GM21737 (cell line): ENCODE measurements at regions not wholly inside any gene's neighbourhood (a gene's known extent, or its start where the extent isn't known, plus 50 kb on each side); places are given as distances from the start of the nearest gene placed in this dataset.

Experiments
- ATAC-seq: cut with Tn5 transposase; IDR thresholded peaks from one replicate; pipeline ENCODE4 v1.9.1; 2021; ENCODE audit warnings: mild to moderate bottlenecking, moderate library complexity; ENCODE audit not compliant: unreplicated experiment

GRCh38 chr2:138175066-138175465 is 210.8 kb downstream of the HNMT start:
- ATAC-seq, result no peak

- no peak for ATAC-seq
These were observed 212.7 kb downstream of the HNMT start for GRCh38 chr2:138176862-138177439.

GRCh38 chr2:138177693-138178092 is 213.4 kb downstream of the HNMT start:
- ATAC-seq, result no peak

GRCh38 chr2:138180692-138181386 is 216.6 kb downstream of the HNMT start:
- ATAC-seq, result no peak

GRCh38 chr2:138182250-138182936 is 218.1 kb downstream of the HNMT start:
- no peak for ATAC-seq

GRCh38 chr2:138182937-138183312 is 218.7 kb downstream of the HNMT start:
- no peak for ATAC-seq

GRCh38 chr2:138183705-138184104 is 219.4 kb downstream of the HNMT start:
- ATAC-seq, result no peak

GRCh38 chr2:138184428-138184827 is 220.2 kb downstream of the HNMT start:
- ATAC-seq, result no peak

- no peak for ATAC-seq
These were observed 221.6 kb downstream of the HNMT start for GRCh38 chr2:138185827-138186226.

- ATAC-seq, result no peak
These were observed 222.9 kb downstream of the HNMT start for GRCh38 chr2:138187221-138187620.

- no peak for ATAC-seq
These were observed 226.7 kb downstream of the HNMT start for GRCh38 chr2:138190999-138191398.

GRCh38 chr2:138193416-138194213 is 229.3 kb downstream of the HNMT start:
- no peak for ATAC-seq

GRCh38 chr2:138201286-138201685 is 237.0 kb downstream of the HNMT start:
- ATAC-seq, result no peak

- ATAC-seq, result no peak
These were observed 238.5 kb downstream of the HNMT start for GRCh38 chr2:138202762-138203161.

GRCh38 chr2:138205281-138205680 is 241.0 kb downstream of the HNMT start:
- no peak for ATAC-seq

GRCh38 chr2:138207074-138207930 is 243.0 kb downstream of the HNMT start:
- ATAC-seq, result no peak

- no peak for ATAC-seq
These were observed 244.7 kb downstream of the HNMT start for GRCh38 chr2:138209009-138209408.

- ATAC-seq, result no peak
These were observed 246.2 kb downstream of the HNMT start for GRCh38 chr2:138210487-138210886.

- ATAC-seq, result no peak
These were observed 248.2 kb downstream of the HNMT start for GRCh38 chr2:138212434-138212833.

GRCh38 chr2:138213084-138213483 is 248.8 kb downstream of the HNMT start:
- no peak for ATAC-seq

GRCh38 chr2:138213624-138214023 is 249.4 kb downstream of the HNMT start:
- ATAC-seq, result no peak
